ENCODE measurements at regions not wholly inside any gene's neighbourhood (a gene's known extent, or its start where the extent isn't known, plus 50 kb on each side); places are given as distances from the start of the nearest gene placed in this dataset.

DNA sequence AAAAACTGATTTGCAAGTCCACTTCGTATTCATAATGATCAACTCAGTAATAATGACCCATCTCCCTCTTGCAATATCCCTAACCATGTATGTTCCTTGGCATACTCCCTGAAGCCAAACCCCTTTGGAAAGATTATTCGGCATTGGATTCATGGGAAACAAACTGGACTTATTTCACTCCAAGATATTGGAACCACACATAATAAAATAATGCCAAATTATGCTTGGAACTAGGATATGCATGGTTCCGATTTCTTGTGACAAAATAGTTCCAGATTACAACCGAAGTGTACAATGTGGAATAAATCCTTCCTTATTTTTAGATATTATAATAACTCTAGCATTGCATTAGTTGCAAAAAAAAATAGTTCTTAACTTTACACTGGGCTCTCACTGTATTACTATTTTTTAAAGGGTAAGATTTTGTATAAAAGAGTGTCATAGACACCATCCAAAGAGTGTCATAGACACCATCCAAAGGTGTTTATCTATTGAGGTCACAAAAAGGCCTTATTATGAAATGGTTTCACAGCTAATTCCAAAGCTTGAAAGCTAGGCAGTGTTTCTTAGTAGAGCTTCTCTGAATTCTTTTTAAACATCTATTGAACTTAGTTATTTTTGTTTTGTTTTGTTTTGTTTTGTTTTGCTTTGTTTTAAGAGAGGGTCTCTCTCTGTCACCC lies 410.9 kb upstream of the JARID2 start:
- Histone ChIP-seq H3K4me1 (peaks cover 10% of the 10 kb centered on the region), H3K27me3 (ENCODE audit: low read depth) (no peaks in the 10 kb centered on the region), H3K4me3 (no peak overlapping the region), H3K36me3 (no peaks in the 10 kb centered on the region), H3K27ac (replicated peaks) (no peak overlapping the region), H3K9me3 (replicated peaks) (no peaks in the 10 kb centered on the region)
- TF ChIP-seq, protein P1, sequence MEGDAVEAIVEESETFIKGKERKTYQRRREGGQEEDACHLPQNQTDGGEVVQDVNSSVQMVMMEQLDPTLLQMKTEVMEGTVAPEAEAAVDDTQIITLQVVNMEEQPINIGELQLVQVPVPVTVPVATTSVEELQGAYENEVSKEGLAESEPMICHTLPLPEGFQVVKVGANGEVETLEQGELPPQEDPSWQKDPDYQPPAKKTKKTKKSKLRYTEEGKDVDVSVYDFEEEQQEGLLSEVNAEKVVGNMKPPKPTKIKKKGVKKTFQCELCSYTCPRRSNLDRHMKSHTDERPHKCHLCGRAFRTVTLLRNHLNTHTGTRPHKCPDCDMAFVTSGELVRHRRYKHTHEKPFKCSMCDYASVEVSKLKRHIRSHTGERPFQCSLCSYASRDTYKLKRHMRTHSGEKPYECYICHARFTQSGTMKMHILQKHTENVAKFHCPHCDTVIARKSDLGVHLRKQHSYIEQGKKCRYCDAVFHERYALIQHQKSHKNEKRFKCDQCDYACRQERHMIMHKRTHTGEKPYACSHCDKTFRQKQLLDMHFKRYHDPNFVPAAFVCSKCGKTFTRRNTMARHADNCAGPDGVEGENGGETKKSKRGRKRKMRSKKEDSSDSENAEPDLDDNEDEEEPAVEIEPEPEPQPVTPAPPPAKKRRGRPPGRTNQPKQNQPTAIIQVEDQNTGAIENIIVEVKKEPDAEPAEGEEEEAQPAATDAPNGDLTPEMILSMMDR (IDR thresholded peaks at IDR 0.05; ENCODE audit: borderline replicate concordance), result no peak
- DNase-seq, result no peak
- intact Hi-C loops (cut with micrococcal nuclease), result no loop called here

DNA sequence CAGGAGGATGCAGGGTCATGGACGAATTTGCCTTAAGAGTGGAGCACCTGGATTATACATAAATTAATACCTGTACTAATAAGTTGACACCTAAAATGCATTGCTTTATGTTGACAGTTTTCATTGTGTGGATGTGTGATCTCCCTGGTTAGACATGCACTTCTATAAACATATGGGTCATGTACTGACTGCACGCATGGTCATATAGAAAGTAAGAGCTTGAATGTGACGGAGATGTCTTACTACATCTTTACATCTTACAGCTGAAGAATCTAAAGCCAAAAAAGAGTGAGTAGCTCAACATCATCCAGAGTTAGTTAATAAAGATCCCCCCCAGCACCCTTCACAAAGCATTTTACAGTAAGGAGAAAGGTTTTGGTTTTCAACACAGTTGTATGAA lies 408.4 kb upstream of the JARID2 start:
- Histone ChIP-seq H3K27ac (replicated peaks) (no peak overlapping the region), H3K4me1 (peaks cover 10% of the 10 kb centered on the region), H3K36me3 (no peaks in the 10 kb centered on the region), H3K9me3 (replicated peaks) (no peaks in the 10 kb centered on the region), H3K4me3 (no peak overlapping the region), H3K27me3 (ENCODE audit: low read depth) (no peaks in the 10 kb centered on the region)
- TF ChIP-seq, protein P1 (IDR thresholded peaks at IDR 0.05; ENCODE audit: borderline replicate concordance), result no peak
- no peak for DNase-seq
- intact Hi-C loops (cut with micrococcal nuclease), result no loop called here

DNA sequence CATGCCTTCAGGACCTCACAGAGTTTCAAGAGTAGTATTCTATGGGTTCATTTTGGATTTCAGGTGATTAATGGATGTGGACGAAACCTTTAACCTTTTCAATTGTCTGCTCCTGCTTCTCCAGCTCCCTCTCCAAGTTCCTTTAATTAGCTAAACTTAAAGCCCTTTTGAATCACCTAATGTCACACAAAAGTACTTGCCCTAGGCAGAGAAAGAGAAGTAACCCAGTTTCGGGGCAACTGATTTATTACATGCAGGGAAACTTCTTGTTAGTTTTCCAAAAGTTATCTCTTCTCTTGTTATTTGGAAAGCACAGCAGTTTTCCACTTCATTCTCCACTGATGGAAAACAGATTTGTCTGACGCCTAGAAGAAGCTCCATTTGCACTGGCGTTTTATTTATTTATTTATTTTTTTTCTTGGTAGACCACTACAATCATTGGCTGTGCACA lies 407.7 kb upstream of the JARID2 start:
- DNase-seq, result no peak
- Histone ChIP-seq H3K9me3 (replicated peaks) (no peaks in the 10 kb centered on the region), H3K27me3 (ENCODE audit: low read depth) (no peaks in the 10 kb centered on the region), H3K4me1 (peaks cover 10% of the 10 kb centered on the region), H3K36me3 (no peaks in the 10 kb centered on the region), H3K27ac (replicated peaks) (no peak overlapping the region), H3K4me3 (no peak overlapping the region)
- TF ChIP-seq, protein P1 (IDR thresholded peaks at IDR 0.05; ENCODE audit: borderline replicate concordance), result no peak
- intact Hi-C loops (cut with micrococcal nuclease), result no loop called here

DNA sequence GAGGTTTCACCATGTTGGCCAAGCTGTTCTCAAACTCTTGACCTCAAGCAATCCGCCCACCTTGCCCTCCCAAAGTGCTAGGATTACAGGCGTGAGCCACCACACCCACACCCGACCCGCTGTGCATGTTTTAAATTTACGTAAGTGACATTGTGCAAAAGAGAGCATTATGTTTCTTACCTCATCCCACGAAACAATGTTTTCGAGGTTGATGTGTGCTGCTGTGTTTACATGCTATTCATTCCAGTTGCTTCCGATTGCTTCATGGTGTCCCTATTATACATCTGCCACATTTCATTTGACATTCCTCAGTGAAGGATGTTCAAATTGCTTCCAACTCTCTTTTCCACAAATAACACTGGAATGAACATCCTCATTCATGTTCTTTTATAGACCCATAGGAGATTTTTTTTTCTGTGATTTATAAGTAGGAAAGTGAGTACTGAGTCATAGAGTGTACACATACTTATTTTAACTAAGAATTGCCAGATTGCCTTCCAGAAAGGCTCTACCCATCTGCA lies 403.9 kb upstream of the JARID2 start:
- H3K4me3 ChIP-seq, result no peak overlapping the region
- H3K4me1 ChIP-seq, result peaks cover 10% of the 10 kb centered on the region
- TF ChIP-seq, protein P1 (IDR thresholded peaks at IDR 0.05; ENCODE audit: borderline replicate concordance), result no peak
- intact Hi-C loops (cut with micrococcal nuclease), result no loop called here
- H3K27me3 ChIP-seq (ENCODE audit: low read depth), result no peaks in the 10 kb centered on the region
- H3K36me3 ChIP-seq, result no peaks in the 10 kb centered on the region
- no peaks in the 10 kb centered on the region for H3K9me3 ChIP-seq (replicated peaks)
- DNase-seq, result no peak
- no peak overlapping the region for H3K27ac ChIP-seq (replicated peaks)

DNA sequence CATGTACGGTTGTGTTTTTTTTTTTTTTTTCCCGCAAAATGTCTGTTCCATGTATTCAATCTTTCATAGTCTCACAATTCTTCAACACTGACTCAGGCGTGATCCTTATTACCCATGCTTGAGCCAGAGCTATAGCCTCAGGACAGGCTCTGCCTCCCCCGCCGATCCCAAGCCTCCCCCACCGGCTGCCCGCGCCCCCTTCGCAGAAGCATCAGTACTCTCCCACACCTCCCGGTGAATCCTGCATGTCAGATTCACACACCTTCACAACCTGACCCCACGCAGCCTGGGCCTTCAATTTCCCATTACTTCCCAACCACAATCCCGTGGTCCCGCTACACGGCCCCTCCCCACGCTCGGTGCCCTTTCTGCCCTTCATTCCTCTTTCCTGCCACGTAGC lies 401.5 kb upstream of the JARID2 start:
- TF ChIP-seq, protein P1 (IDR thresholded peaks at IDR 0.05; ENCODE audit: borderline replicate concordance), result no peak
- H3K36me3 ChIP-seq, result no peaks in the 10 kb centered on the region
- no peaks in the 10 kb centered on the region for H3K4me1 ChIP-seq
- no peak for DNase-seq
- H3K9me3 ChIP-seq (replicated peaks), result no peaks in the 10 kb centered on the region
- intact Hi-C loops (cut with micrococcal nuclease), result no loop called here
- no peak overlapping the region for H3K4me3 ChIP-seq
- H3K27me3 ChIP-seq (ENCODE audit: low read depth), result no peaks in the 10 kb centered on the region
- H3K27ac ChIP-seq (replicated peaks), result no peak overlapping the region
